Fibroblast of upper back skin (primary cell): ENCODE measurements at regions not wholly inside any gene's neighbourhood (a gene's known extent, or its start where the extent isn't known, plus 50 kb on each side); places are given as distances from the start of the nearest gene placed in this dataset.
A peak's percentile ranks its signal among the peaks of the same experiment; 100 is the strongest.

Source experiments
- DNase-seq: peaks from one replicate; pipeline ENCODE4 v3.0.0-alpha.2; 2013

DNA sequence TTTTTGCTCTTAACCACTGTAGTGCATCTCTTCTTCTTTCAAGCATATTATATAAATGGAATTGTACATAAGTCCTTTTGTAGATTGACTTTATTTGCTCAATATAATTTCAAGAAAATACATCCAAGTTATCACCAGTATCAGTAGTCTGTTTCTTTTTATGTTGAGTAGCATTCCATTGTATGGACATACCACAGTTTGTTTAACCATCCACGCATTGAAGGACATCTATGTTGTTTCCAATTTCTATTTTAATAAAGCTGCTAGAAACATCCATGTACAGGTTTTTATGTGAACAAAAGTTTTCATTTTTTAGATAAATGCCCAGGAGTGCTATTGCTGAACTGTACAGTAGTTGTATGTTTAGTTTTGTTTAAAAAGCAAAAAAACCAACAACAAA lies 387.5 kb upstream of the SOX11 start:
- no peak for DNase-seq

DNA sequence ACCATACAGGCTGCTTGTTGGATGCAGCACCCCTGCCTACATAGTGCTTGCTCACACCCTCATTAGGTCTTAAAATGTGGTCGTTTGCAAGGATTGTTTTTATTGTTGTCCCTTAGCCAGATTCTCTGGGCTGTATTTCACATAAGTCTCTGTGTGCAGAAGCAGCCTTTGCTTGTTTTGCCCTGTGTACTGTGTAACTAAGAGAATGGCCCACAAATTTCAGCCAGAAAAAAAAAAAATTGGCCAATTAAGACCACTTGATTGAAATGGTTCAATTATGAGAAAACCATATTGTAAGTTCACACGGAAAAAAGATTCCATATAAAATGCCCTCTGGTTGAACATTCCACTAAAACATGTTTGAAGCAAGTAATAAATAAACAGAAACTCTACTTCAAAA lies 377.1 kb upstream of the SOX11 start:
- no peak for DNase-seq

DNA sequence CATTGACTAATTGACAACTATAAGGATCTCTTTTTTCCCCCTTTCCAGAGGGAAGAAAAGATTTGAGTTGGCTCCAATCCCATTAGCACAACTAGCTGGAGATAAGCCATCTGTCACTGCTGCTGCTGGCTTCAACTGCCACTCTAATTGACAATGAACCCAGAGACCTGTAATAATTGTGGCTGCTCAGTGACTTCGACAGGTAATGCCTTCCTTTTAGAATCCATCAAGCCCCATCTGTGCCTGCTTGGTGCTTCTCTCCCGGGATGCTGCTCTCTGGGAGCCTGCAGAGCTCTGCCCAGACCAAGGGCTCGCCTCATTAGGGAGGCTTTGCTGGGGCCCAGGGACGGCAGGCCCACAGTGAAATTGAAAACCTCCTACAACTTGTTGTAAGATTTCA lies 376.7 kb upstream of the SOX11 start:
- DNase-seq, result no peak

DNA sequence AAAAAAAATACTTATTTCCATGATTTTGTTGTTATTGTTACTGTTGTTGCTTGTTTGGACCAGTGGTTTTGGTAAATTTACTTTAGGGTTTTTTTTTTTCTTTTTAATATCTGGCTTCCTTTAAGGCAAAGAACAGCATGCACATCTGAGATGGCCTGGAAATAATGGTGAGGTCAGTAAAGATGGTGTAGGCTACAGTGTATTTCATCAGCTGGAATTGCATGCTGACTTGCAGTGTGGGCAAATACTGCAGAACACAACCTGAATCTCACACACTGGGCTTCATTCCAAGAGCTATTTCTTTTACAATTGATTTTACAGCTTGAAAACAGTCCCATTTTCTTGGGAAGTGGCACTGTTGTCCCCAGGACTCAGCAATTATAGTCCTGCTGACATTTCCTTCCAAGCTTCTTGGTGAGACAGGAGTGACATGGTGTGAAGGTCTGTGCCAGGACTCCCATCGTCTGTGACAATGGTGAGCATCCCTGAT lies 376.1 kb upstream of the SOX11 start:
- no peak for DNase-seq

DNA sequence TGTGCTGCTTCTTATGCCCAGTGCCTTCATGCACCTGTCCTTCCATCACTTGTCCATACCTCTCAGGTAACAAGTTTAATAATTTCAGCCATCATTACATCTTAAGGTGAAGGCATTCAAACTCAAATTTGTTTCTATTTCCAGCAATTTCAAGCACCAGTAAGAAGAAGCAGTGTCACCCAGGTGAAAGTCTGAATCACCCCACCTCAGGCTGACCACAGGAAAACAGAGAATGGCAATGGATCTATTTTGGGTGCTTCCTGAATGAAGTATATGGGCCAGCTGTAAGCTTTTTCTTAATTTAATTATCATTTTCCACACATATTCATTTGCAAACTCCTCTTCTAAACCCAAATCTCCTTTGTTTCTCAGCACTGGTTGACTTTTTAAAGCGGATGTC lies 372.7 kb upstream of the SOX11 start:
- DNase-seq, result no peak

DNA sequence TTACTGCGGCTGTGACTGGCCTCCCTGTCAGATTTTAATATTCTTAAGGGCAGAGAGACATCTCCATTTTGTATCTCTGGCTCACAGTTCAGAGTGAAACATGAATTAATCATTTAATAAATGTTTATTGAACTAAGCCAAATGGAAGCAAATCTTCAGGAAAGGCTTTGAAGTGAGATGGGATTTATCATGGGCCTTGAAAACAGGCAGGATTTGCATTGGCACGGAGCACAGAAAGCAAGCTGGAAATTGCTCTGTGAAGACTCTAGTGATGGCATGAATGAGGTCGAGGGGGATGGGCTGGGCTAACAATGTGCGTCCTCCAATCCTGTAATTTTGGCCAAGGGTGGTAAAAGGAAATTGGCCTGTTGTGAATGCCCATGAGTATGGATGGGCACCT lies 369.8 kb upstream of the SOX11 start:
- no peak for DNase-seq

DNA sequence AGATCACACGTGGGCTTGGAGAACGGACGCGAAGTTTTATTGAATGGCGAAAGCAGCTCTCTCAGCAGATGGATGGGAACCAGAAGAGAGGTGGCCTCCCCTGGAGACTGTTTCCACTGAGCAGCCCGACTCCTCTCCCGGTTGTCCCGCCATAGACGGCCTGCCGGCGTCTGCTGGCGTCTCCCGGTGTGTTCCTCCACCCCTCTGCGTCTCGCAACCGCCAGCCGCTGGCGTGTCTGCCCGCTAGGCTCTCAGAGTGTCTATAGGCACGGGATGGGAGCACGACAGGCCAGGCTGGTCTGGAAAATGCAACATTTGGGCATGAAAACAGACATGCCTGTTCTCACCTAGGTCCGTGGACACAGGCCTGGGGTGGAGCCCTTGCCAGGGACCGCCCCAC lies 366.7 kb upstream of the SOX11 start:
- DNase-seq, result no peak

DNA sequence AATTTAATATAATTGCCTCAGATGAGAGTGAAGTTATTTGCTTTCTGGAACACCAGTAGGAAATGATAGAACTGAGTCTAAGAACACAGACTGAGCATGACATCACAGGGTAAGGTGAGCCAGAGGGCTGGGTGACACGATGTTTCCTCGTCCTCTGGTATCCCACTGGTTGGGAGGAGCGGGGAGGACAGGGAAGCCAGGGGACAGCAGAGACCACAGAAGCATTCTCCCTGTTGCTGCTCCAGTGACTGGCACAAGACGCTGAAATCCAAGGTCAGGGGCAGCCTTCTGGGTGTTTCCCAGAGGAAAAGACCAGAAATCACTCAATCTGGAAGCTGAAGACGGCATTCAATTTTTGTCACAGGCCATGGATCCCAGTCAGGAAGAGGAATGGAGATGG lies 363.4 kb upstream of the SOX11 start:
- no peak for DNase-seq

DNA sequence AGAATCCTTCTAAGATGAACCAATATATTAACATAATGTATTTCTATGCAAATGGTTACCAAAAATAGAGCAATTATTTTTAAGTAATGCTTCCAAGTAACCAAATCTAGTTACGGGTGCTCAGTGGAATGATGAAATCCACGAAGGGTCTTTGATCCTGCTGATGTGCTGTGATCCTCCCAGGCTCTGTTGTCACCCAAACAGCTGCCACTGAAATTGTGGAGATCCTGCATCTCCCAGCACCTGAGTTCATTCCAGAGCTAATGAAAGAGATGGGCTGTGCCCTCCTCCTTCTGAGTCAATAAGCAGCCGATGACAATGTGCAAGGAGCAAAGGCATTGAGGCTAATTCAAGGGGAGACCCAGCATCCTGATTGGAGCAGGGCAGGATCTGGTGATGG lies 362.4 kb upstream of the SOX11 start:
- DNase-seq, result no peak

DNA sequence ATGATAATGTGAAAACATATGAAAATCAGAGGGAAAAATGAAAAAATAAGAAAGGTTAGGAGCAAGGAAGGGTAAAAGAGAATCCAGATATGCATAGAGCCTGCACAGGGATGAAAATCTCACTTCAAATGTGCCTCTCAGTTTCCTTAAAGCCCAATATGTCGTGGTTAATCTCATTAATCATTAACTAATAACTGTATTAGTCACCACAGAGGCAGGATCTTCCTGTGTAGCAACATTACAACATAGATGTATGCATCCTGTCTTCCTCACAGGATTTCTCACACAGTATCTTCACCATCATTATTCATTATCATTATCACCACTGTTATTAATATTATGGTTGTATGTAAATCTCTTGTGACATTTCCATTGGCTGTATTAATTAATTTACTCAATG lies 361.2 kb upstream of the SOX11 start:
- no peak for DNase-seq

DNA sequence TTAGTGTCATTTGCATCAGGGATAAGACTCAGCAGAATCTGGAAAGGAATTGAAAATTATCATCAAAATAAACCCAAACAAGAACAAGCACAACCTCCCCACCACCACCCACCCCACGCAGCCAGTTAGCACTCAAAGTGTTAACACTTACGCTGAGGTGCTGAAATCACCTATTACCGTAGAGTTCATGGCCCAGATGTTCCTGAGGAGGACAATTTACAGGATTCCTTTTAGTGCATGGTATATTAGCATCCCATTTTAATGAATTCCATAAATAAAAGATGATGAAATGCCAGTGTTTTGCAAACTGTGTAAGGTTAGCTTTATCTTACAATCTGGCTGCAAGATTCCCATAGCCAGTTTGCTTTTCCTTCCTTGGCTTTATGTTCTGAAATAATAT lies 359.3 kb upstream of the SOX11 start:
- no peak for DNase-seq

DNA sequence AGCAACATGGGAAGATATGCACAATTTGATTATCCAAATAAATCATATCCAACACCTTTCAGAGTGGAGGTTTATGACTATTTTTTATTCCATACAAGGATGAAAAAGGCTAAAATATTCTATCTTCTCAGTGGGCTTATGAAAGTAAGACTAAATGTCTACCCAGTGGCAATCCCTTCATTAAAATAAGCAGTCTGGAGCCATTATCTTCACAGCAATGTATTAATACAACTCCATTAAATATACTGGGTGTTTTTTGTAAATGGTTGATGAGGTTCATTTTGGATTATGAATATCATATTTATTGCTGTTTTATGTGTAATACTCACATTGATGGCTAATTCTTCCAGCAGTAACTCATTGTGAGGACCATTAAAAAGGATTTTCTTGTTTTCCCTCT lies 352.7 kb upstream of the SOX11 start:
- DNase-seq, result no peak

DNA sequence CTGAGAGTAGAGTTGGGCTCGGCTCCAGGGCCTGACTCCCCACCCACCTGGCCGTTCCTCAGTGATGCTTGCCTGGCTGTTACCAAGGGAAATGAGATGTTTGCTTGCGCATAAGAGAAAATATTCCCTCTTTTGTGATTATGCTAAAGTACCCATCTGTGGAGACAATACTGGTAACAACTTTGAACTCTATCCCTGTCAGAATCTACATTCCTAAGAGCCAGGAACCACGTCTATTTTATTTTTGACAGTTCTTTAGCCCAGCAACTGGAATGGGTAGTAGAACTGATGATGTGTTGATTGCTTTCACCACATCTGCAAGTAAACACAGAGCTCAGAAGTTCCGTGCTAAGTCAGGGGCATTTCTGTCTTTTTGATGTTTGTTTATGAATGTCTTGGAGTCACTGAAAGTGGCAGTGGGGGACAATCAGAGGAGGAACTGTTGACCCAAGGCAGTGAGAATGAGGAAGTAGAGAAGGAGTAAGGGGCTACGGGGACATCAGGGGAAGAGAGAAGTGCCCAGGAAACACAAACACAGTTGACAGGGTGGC lies 348.3 kb upstream of the SOX11 start:
- DNase-seq, result no peak

DNA sequence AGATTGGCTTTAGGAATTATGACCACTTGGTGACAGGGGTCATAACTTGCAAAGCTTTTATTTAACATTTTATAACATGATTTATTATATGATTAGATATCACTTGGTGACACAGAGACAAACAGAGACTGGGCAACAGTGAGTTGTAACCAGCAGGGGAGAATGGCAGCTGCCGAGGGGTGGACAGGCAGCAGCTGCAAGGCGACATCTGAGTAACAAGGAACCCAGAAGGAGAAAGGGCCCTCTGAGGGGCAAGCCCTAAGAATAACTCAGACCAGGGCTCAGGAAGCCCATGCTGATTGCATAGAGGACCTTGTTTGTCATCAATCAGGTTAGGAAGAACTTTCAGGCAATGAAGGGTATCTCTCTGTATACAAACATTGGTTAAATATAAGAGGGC lies 339.9 kb upstream of the SOX11 start:
- DNase-seq, result no peak

DNA sequence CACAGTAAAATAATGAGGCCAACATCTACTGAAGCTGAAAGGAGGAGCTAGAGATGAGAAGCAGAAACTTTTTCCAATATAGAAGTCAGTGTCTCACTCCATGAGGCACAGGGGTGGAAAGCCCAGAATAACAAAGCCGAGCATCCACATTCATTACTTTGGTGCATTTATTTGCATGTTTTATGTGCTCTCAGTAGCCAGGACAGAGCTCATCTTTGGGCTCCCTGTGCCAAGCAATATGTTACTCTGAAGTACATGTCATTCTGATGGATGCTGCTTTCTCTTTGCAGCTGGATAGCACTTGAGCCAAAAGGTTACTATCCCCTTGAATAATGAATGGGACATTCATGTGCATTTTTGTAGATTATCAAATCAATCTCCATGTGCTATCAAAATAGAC lies 338.6 kb upstream of the SOX11 start:
- DNase-seq, result no peak

DNA sequence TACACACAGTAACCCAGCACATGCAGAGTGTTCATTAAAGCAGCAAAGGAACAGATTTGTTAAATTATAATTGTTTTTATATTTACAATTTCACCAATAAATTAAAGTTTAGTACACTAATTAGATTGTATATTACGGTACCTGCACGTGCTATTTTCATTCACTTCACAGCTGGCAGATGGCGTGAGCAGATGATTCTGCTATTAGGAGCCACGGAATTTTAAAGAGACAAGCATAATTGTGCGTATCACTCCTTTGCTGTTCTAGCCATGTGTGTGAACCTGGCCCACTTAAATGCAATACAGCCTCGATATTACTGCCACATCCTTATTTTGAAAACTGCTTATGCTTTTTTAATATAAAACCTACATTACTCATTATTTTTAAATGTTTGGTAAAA lies 332.8 kb upstream of the SOX11 start:
- no peak for DNase-seq

DNA sequence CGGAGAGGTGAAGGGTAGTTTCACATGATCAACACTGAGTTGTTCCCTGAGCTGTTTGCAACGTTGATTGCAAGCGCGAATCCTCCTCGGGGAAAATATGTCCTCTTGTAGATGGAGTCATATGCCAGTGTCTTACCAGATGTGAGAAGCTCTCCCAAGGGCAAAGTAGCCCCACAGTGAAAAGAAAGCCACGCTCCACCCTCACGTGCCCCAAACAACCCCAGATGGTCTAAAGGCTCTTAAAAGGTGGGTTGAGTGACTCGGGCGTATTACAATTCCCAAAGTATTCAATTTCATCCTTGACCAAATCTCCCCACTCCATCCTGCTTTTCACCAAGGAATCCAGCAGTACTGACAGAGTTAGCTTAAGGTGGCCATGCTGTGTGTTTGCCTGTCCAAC lies 332.1 kb upstream of the SOX11 start:
- DNase-seq, result no peak

DNA sequence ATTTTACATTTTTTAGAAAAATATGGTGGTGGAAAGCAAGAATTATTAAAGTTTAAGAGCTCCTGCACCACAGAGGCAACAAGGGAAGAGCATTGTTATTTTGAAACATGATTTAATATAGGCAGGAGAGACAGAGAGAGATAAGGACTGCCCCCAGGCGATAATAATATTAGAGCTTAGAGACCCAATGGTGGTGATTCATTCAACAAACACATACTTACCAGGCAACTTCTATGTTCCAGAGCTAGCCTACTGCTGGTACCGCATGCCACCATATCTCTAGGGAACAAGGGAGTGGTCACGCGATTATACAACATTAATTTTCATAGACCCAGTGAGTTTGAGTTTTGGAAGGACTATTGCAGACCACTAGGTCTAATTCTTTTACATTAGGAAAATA lies 327.8 kb upstream of the SOX11 start:
- DNase-seq, result no peak

DNA sequence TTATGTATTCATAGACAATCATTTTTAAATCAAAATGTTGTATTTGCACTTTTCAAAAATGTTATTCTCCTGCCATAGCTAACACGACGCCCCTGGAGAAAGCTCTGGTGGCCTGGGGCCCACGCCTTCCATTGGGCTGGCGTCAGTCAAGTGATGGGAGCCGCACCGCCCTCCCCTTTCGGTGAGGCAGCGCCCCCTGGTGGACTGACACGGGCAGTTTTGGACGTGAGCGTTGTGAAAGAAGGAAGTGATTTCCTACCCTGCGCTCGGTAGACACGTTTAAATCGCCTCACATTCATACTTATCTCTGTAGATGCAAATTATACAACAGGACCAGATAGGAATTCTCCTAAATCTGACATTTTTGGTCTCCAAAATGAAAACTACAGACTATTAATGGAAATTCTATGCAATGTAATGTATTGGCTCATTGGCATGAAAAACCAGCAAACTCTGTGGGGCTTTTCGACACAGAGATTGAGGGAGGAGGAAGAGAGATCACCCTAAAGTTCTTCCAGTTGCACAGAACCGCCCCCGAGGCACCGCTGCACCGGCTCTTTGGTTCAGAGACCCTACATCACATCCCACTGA lies 326.2 kb upstream of the SOX11 start:
- DNase-seq, result peak; percentile 50

DNA sequence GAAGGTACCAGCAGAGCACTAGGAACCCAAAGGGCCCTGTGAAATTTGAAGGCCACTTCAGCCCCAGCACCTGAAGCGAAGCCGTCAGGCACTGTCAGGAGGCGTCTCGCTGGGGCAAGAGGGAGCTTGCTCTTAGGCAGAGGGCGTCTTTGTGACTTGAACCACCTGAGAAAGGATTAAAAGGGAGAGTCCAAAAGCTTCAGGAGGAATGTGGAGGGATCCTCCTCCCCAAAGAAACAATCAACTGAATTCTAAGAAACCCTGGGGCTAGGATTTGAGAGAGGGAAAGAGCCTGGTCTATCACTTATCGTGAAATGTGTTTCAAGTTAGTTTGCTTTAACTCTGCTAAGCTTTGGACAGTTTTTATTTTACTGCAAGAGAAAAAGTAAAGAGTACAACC lies 324.9 kb upstream of the SOX11 start:
- DNase-seq, result no peak

DNA sequence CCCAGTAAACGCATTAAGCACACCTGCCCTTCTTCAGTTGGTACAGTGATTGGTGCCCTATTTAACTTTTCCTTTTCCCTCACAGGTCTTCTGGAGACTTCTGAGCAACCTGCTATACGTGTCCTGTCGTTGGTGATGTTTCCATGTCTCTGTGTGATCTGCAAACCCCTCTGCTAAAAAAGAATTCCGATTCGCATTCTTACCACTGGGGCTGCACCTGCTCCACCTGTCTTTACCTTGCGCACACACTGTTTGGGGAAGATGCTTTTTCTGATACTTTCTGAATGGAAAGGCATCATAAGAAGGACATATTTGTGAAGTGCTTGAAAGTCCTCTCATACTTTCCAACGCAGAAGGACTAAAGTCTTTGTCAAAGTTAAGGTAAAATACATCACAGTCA lies 323.9 kb upstream of the SOX11 start:
- DNase-seq, result no peak

DNA sequence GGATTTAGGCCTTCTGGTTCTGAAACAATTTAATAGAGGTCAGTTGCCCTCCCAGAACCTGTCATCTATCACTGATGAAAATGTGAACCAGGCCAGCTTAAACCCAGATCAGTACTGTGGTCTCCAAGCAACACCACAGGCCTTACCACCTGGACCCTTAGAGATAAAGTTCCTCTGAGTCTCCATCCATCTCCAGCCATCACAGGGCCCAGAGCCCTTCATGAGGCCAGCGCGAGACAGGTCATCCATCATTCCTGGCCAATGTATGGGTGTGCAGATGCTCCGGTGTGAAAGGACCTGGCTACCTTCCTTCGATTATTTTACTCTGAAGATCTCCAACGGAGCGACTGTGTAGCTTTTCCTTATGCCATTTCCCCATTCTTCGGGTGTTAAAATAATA lies 322.7 kb upstream of the SOX11 start:
- no peak for DNase-seq

DNA sequence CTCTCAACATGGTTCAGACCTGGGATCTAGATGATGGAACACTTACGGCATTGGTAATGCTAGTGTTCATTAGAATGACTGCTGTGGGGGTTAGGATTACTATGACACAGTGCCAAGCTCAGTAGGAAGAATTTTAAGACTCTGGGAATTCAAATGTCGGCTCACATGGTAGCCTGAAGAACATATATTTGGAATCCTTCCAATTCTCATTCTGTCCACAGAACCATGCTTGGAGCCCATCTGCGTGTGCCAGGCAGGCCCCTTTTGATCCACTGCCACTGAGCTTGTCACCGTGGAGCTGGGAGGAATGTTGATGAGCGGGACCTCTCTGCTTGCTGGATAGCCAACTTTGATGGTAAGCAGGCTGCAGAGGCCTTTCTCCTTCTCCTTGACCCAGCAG lies 322.0 kb upstream of the SOX11 start:
- no peak for DNase-seq

DNA sequence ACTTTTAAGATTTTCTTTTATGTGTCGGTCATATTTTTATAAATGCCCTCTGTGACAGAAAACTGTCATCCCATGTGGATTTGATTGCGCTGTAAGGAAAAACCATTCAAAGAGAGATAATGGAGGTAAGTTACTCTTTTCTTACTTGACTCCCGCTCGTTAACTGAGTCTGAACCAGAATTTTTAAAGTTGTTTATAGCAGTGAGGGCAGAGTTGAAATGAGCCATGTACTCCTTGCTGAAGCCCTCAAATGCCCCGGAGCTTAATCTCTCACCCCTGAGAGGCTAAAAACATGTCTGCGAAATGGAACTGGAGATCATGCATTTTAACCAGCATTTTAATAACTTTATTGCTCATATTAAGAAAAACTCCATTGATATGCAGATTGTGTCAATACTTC lies 320.0 kb upstream of the SOX11 start:
- DNase-seq, result no peak

DNA sequence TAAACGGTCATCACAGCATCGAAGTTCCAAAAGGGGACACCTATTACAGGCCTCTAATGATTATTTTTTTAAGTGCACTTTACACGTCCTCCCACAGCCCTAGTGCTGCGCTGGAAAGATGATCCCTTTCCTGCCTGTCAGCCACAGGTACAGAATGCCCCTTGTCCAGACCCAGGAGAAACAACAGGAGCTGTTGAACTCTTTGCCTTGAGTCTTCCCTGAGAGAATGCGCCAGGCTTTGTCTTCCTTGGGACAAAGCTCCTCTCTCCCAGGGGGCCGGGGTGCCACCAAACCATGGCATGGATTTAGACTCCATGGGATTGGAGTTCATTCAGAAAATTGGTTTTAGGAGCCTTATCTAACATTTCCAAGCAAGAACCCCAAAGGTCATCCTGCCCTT lies 319.0 kb upstream of the SOX11 start:
- peak; percentile 27 for DNase-seq

DNA sequence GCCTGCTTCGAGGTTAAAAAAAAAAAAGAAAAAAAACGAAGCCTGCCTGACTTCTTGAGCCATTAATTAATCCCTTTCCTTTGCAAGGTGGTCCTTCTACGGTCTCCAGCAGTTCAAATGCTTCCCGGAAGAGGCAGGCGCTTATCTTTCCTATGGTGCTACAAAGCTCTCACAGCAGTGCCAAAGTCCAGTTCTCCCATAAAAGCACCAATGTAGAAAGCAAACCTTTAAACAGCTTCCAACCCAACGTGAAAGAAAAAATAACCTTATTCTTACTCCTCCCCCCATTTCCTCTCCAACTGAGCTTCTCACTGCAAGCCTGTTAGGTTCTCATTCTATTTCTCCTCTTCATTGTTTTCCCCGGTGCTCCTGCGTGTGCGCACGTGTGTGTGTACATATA lies 317.4 kb upstream of the SOX11 start:
- no peak for DNase-seq
